Prostate gland (tissue), 2 donors: ENCODE measurements at regions not wholly inside any gene's neighbourhood (a gene's known extent, or its start where the extent isn't known, plus 50 kb on each side); places are given as distances from the start of the nearest gene placed in this dataset.

Experiments used
- POLR2A ChIP-seq: fragments of 450-650 bp; IDR thresholded peaks from one replicate; pipeline ENCODE4 v1.6.1; 2016; ENCODE audit warnings: antibody characterized with exemption, mild to moderate bottlenecking
- TF ChIP-seq, protein P1 (sequence below), 4 experiments: fragments of 200-600 bp in 2 of 4; fragments of 450-650 bp in 2 of 4; sonication (generic) in 2 of 4; IDR thresholded peaks; 1 replicate in 3 of 4; 2 replicates in 1 of 4; pipeline ENCODE4 v1.5.1; 2016 to 2019; ENCODE audit warnings: antibody characterized with exemption in 4 of 4, mild to moderate bottlenecking in 2 of 4, moderate library complexity in 2 of 4

DNA sequence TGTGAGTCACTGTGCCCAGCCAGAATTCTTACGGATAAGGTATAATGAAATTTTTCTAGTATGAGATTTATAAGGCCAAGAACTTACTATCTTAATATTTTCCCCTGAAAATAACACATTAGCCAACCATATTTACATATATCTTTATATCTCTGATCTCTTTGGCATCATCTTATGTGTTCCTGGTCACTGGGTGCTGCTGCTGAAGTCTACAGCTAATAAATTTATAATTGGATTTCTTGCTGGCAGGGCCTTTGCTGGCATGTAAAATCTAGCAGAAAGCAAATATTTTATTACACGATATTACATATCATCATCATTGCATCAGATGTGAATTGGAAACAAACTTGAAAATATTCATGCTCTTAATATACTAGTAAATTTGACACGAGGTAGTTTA lies 590.7 kb downstream of the ANXA1 start:
- TF ChIP-seq, protein P1, sequence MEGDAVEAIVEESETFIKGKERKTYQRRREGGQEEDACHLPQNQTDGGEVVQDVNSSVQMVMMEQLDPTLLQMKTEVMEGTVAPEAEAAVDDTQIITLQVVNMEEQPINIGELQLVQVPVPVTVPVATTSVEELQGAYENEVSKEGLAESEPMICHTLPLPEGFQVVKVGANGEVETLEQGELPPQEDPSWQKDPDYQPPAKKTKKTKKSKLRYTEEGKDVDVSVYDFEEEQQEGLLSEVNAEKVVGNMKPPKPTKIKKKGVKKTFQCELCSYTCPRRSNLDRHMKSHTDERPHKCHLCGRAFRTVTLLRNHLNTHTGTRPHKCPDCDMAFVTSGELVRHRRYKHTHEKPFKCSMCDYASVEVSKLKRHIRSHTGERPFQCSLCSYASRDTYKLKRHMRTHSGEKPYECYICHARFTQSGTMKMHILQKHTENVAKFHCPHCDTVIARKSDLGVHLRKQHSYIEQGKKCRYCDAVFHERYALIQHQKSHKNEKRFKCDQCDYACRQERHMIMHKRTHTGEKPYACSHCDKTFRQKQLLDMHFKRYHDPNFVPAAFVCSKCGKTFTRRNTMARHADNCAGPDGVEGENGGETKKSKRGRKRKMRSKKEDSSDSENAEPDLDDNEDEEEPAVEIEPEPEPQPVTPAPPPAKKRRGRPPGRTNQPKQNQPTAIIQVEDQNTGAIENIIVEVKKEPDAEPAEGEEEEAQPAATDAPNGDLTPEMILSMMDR (IDR thresholded peaks at IDR 0.05): no peak
- no peak for TF ChIP-seq POLR2A
